Ishikawa (cell line): ENCODE measurements at regions not wholly inside any gene's neighbourhood (a gene's known extent, or its start where the extent isn't known, plus 50 kb on each side); places are given as distances from the start of the nearest gene placed in this dataset.

Source experiments
- CEBPB ChIP-seq: IDR thresholded peaks from 2 replicates; pipeline ENCODE4 v1.6.1; 2012
- CREB1 ChIP-seq: IDR thresholded peaks from 2 replicates; pipeline ENCODE4 v1.6.1; 2012; ENCODE audit warnings: low read depth
- EGR1 ChIP-seq: IDR thresholded peaks from 2 replicates; pipeline ENCODE4 v1.6.1; 2012
- EP300 ChIP-seq: IDR thresholded peaks from 2 replicates; pipeline ENCODE4 v1.6.1; 2012; ENCODE audit warnings: borderline replicate concordance
- FOXM1 ChIP-seq: IDR thresholded peaks from 2 replicates; pipeline ENCODE4 v1.6.1; 2012; ENCODE audit warnings: low read depth, borderline replicate concordance
- MAX ChIP-seq: IDR thresholded peaks from 2 replicates; pipeline ENCODE4 v1.6.1; 2012
- NFIC ChIP-seq: IDR thresholded peaks from 2 replicates; pipeline ENCODE4 v1.6.1; 2012
- RAD21 ChIP-seq: IDR thresholded peaks from 2 replicates; pipeline ENCODE4 v1.6.1; 2012; ENCODE audit warnings: low read depth
- REST ChIP-seq: IDR thresholded peaks from 2 replicates; pipeline ENCODE4 v1.6.1; 2012; ENCODE audit warnings: low read depth, mild to moderate bottlenecking
- TAF1 ChIP-seq: IDR thresholded peaks from 2 replicates; pipeline ENCODE4 v1.6.1; 2012; ENCODE audit warnings: low read depth, mild to moderate bottlenecking
- TCF12 ChIP-seq: IDR thresholded peaks from 2 replicates; pipeline ENCODE4 v1.6.1; 2012; ENCODE audit warnings: low read depth
- TEAD4 ChIP-seq: IDR thresholded peaks from 2 replicates; pipeline ENCODE4 v1.6.1; 2012
- USF1 ChIP-seq: IDR thresholded peaks from 2 replicates; pipeline ENCODE4 v1.6.1; 2012
- YY1 ChIP-seq: IDR thresholded peaks from 2 replicates; pipeline ENCODE4 v1.6.1; 2012; ENCODE audit warnings: low read depth
- ZBTB7A ChIP-seq: IDR thresholded peaks from 2 replicates; pipeline ENCODE4 v1.6.1; 2012; ENCODE audit warnings: low read depth

GRCh38 chr5:67268231-67269021, 71.8 kb upstream of the CD180 start:
- TF ChIP-seq NFIC (peak; percentile 45), TCF12 (peak; percentile 79; the same call in 1 of the 2 replicates), MAX (no peak), REST (no peak)

GRCh38 chr5:67267512-67268216, 71.1 kb upstream of the CD180 start:
- 0 out of 2 replicates have a peak, but pooled peaks have one; percentile 32 for TF ChIP-seq NFIC
- no peak for TF ChIP-seq MAX

GRCh38 chr5:67266654-67267350, 70.2 kb upstream of the CD180 start:
- TF ChIP-seq TAF1: no peak
- no peak for TF ChIP-seq EP300
- TF ChIP-seq YY1: no peak
- TF ChIP-seq TCF12: no peak
- TF ChIP-seq MAX: no peak
- TF ChIP-seq ZBTB7A: no peak
- no peak for TF ChIP-seq RAD21
- TF ChIP-seq EGR1: no peak
- TF ChIP-seq TEAD4: no peak

- TF ChIP-seq TEAD4 (no peak), MAX (no peak), ZBTB7A (no peak), TAF1 (no peak), RAD21 (no peak), EGR1 (no peak), REST (no peak), EP300 (no peak), CEBPB (no peak), NFIC (no peak), CREB1 (no peak), USF1 (no peak), YY1 (no peak), FOXM1 (no peak), TCF12 (no peak)
Measured at GRCh38 chr5:67265951-67266350, 69.4 kb upstream of the CD180 start.

- no peak for TF ChIP-seq USF1
- no peak for TF ChIP-seq MAX
- TF ChIP-seq TAF1: no peak
- no peak for TF ChIP-seq FOXM1
- no peak for TF ChIP-seq EGR1
- TF ChIP-seq NFIC: no peak
- TF ChIP-seq YY1: no peak
- no peak for TF ChIP-seq TCF12
- no peak for TF ChIP-seq CEBPB
- no peak for TF ChIP-seq EP300
- TF ChIP-seq RAD21: no peak
Measured at GRCh38 chr5:67263656-67264408, 67.2 kb upstream of the CD180 start.
